ENCODE measurements at regions not wholly inside any gene's neighbourhood (a gene's known extent, or its start where the extent isn't known, plus 50 kb on each side); places are given as distances from the start of the nearest gene placed in this dataset.
"Not testable (repeated sequence)": the region's sequence is repeated elsewhere in the genome, so short reads cannot be mapped to it uniquely, and the experiment has no call there.

GRCh38 chr16:31767267-31767666 lies 106.3 kb upstream of the ZNF267 start:
- Histone ChIP-seq H3K4me3 (ENCODE audit: low read depth in 1 of 2, low read length in 2 of 2) (no peak overlapping the region), H3K4me1 (ENCODE audit: insufficient read depth, low read length) (no peaks in the 10 kb centered on the region), H3K9me3 (ENCODE audit: low read length) (peaks cover 50% of the 10 kb centered on the region), H3K27ac (ENCODE audit: low read depth, low read length) (no peak overlapping the region), H3K9ac (ENCODE audit: low read length) (no peak overlapping the region), H3K36me3 (ENCODE audit: insufficient read depth, low read length) (no peaks in the 10 kb centered on the region), H3K27me3 (ENCODE audit: control insufficient read depth in 1 of 2, insufficient read depth in 2 of 2, low read length in 2 of 2) (no peaks in the 10 kb centered on the region)

GRCh38 chr16:31780342-31780741 lies 93.3 kb upstream of the ZNF267 start:
- Histone ChIP-seq H3K4me3 (ENCODE audit: low read depth in 1 of 2, low read length in 2 of 2) (no peak overlapping the region), H3K4me1 (ENCODE audit: insufficient read depth, low read length) (no peaks in the 10 kb centered on the region), H3K9me3 (ENCODE audit: low read length) (peaks cover 5% of the 10 kb centered on the region), H3K27me3 (ENCODE audit: control insufficient read depth in 1 of 2, insufficient read depth in 2 of 2, low read length in 2 of 2) (no peaks in the 10 kb centered on the region), H3K36me3 (ENCODE audit: insufficient read depth, low read length) (no peaks in the 10 kb centered on the region), H3K9ac (ENCODE audit: low read length) (no peak overlapping the region), H3K27ac (ENCODE audit: low read depth, low read length) (no peak overlapping the region)

GRCh38 chr16:31785126-31785525 lies 88.5 kb upstream of the ZNF267 start:
- no peak overlapping the region for H3K4me3 ChIP-seq (ENCODE audit: low read depth in 1 of 2, low read length in 2 of 2)
- H3K9me3 ChIP-seq (ENCODE audit: low read length), result peaks cover 8% of the 10 kb centered on the region

GRCh38 chr16:31807086-31807485 lies 66.5 kb upstream of the ZNF267 start:
- no peaks in the 10 kb centered on the region for H3K36me3 ChIP-seq (ENCODE audit: insufficient read depth, low read length)

More at GRCh38 chr16:31785126-31785525, 88.5 kb upstream of the ZNF267 start:
- Histone ChIP-seq H3K9ac (ENCODE audit: low read length) (no peak overlapping the region), H3K4me1 (ENCODE audit: insufficient read depth, low read length) (no peaks in the 10 kb centered on the region), H3K27me3 (ENCODE audit: control insufficient read depth in 1 of 2, insufficient read depth in 2 of 2, low read length in 2 of 2) (no peaks in the 10 kb centered on the region), H3K27ac (ENCODE audit: low read depth, low read length) (no peak overlapping the region), H3K36me3 (ENCODE audit: insufficient read depth, low read length) (no peaks in the 10 kb centered on the region)

GRCh38 chr16:31810863-31811262 lies 62.7 kb upstream of the ZNF267 start:
- Histone ChIP-seq H3K36me3 (ENCODE audit: insufficient read depth, low read length) (no peaks in the 10 kb centered on the region), H3K27ac (ENCODE audit: low read depth, low read length) (no peak overlapping the region), H3K9ac (ENCODE audit: low read length) (no peak overlapping the region), H3K9me3 (ENCODE audit: low read length) (no peaks in the 10 kb centered on the region), H3K4me3 (ENCODE audit: low read depth in 1 of 2, low read length in 2 of 2) (no peak overlapping the region), H3K27me3 (ENCODE audit: control insufficient read depth in 1 of 2, insufficient read depth in 2 of 2, low read length in 2 of 2) (no peaks in the 10 kb centered on the region), H3K4me1 (ENCODE audit: insufficient read depth, low read length) (no peaks in the 10 kb centered on the region)

More at GRCh38 chr16:31807086-31807485, 66.5 kb upstream of the ZNF267 start:
- Histone ChIP-seq H3K9me3 (ENCODE audit: low read length) (no peaks in the 10 kb centered on the region), H3K4me3 (ENCODE audit: low read depth in 1 of 2, low read length in 2 of 2) (no peak overlapping the region), H3K27ac (ENCODE audit: low read depth, low read length) (no peak overlapping the region), H3K9ac (ENCODE audit: low read length) (no peak overlapping the region), H3K4me1 (ENCODE audit: insufficient read depth, low read length) (no peaks in the 10 kb centered on the region), H3K27me3 (ENCODE audit: control insufficient read depth in 1 of 2, insufficient read depth in 2 of 2, low read length in 2 of 2) (no peaks in the 10 kb centered on the region)

- not testable (repeated sequence) for H3K27ac ChIP-seq (ENCODE audit: low read depth, low read length); H3K9ac ChIP-seq (ENCODE audit: low read length); H3K4me1 ChIP-seq (ENCODE audit: insufficient read depth, low read length); H3K9me3 ChIP-seq (ENCODE audit: low read length); H3K27me3 ChIP-seq (ENCODE audit: control insufficient read depth in 1 of 2, insufficient read depth in 2 of 2, low read length in 2 of 2); H3K36me3 ChIP-seq (ENCODE audit: insufficient read depth, low read length); H3K4me3 ChIP-seq (ENCODE audit: low read depth in 1 of 2, low read length in 2 of 2)
These were observed 57.5 kb upstream of the ZNF267 start for GRCh38 chr16:31816141-31816540.

- peaks cover 0 to 8% of the 10 kb centered on the region in 2 donors for H3K27me3 ChIP-seq (ENCODE audit: control insufficient read depth in 1 of 2, insufficient read depth in 2 of 2, low read length in 2 of 2)
- no peaks in the 10 kb centered on the region for H3K9me3 ChIP-seq (ENCODE audit: low read length)
- no peak overlapping the region for H3K4me3 ChIP-seq (ENCODE audit: low read depth in 1 of 2, low read length in 2 of 2)
These were observed 54.2 kb upstream of the ZNF267 start for GRCh38 chr16:31819386-31819785.

GRCh38 chr16:31819948-31820347 lies 53.7 kb upstream of the ZNF267 start:
- H3K9me3 ChIP-seq (ENCODE audit: low read length), result no peaks in the 10 kb centered on the region
- no peaks in the 10 kb centered on the region for H3K4me1 ChIP-seq (ENCODE audit: insufficient read depth, low read length)
- H3K36me3 ChIP-seq (ENCODE audit: insufficient read depth, low read length), result no peaks in the 10 kb centered on the region
- no peak overlapping the region for H3K9ac ChIP-seq (ENCODE audit: low read length)
- H3K27ac ChIP-seq (ENCODE audit: low read depth, low read length), result no peak overlapping the region
- H3K4me3 ChIP-seq (ENCODE audit: low read depth in 1 of 2, low read length in 2 of 2), result no peak overlapping the region
- H3K27me3 ChIP-seq (ENCODE audit: control insufficient read depth in 1 of 2, insufficient read depth in 2 of 2, low read length in 2 of 2), result peaks cover 0 to 8% of the 10 kb centered on the region in 2 donors

More at GRCh38 chr16:31819386-31819785, 54.2 kb upstream of the ZNF267 start:
- H3K4me1 ChIP-seq (ENCODE audit: insufficient read depth, low read length), result no peaks in the 10 kb centered on the region
- no peak overlapping the region for H3K27ac ChIP-seq (ENCODE audit: low read depth, low read length)
- H3K36me3 ChIP-seq (ENCODE audit: insufficient read depth, low read length), result no peaks in the 10 kb centered on the region
- H3K9ac ChIP-seq (ENCODE audit: low read length), result no peak overlapping the region
